ENCODE measurements at regions not wholly inside any gene's neighbourhood (a gene's known extent, or its start where the extent isn't known, plus 50 kb on each side); places are given as distances from the start of the nearest gene placed in this dataset.

DNA sequence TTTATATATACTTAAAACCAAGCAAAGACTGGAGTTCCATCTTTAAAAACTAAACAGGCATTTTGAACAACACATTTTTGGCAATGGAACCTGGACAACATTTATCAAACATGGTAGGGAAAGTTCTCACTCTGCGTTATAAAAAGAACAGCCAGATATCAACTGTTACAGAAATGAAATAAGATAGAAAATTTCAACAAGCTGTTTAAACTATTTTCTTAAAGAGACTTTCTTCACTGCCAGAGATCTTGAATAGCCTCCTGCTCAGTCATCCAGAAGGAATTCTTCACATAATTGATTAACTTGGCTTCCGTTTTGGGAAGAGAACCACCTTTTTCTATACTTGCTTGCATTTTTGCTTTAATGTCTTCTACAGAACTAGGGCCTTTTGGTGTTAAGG, 166.0 kb upstream of the PIK3C3 start:
- DNase-seq (ENCODE audit: low spot score): no peak
- no peak overlapping the region for H3K9ac ChIP-seq (ENCODE audit: low read depth in 1 of 2, low read length in 2 of 2)
- peaks cover 0 to 6% (median 0%) of the 10 kb centered on the region in 4 donors for H3K27me3 ChIP-seq (ENCODE audit: control insufficient read depth in 4 of 4, insufficient read depth in 4 of 4, low read length in 3 of 4)
- TF ChIP-seq SP1 (IDR thresholded peaks at IDR 0.05) (no peak), MAX (IDR thresholded peaks at IDR 0.05) (no peak), ATF3 (IDR thresholded peaks at IDR 0.05) (no peak), GABPA (IDR thresholded peaks at IDR 0.05 in 1 of 2, conservative IDR thresholded peaks at IDR 0.05 in 1 of 2) (no peak), TAF1 (conservative IDR thresholded peaks at IDR 0.05) (no peak), RXRA (IDR thresholded peaks at IDR 0.05) (no peak), EGR1 (IDR thresholded peaks at IDR 0.05; ENCODE audit: low read depth in 2 of 2) (no peak), NR2F2 (IDR thresholded peaks at IDR 0.05) (no peak), FOXA1 (IDR thresholded peaks at IDR 0.05) (no peak), YY1 (IDR thresholded peaks at IDR 0.05) (no peak), HNF4A (conservative IDR thresholded peaks at IDR 0.05) (no peak)
- TF ChIP-seq, protein P1, sequence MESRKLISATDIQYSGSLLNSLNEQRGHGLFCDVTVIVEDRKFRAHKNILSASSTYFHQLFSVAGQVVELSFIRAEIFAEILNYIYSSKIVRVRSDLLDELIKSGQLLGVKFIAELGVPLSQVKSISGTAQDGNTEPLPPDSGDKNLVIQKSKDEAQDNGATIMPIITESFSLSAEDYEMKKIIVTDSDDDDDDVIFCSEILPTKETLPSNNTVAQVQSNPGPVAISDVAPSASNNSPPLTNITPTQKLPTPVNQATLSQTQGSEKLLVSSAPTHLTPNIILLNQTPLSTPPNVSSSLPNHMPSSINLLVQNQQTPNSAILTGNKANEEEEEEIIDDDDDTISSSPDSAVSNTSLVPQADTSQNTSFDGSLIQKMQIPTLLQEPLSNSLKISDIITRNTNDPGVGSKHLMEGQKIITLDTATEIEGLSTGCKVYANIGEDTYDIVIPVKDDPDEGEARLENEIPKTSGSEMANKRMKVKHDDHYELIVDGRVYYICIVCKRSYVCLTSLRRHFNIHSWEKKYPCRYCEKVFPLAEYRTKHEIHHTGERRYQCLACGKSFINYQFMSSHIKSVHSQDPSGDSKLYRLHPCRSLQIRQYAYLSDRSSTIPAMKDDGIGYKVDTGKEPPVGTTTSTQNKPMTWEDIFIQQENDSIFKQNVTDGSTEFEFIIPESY (IDR thresholded peaks at IDR 0.05): no peak
- TF ChIP-seq, protein P2, sequence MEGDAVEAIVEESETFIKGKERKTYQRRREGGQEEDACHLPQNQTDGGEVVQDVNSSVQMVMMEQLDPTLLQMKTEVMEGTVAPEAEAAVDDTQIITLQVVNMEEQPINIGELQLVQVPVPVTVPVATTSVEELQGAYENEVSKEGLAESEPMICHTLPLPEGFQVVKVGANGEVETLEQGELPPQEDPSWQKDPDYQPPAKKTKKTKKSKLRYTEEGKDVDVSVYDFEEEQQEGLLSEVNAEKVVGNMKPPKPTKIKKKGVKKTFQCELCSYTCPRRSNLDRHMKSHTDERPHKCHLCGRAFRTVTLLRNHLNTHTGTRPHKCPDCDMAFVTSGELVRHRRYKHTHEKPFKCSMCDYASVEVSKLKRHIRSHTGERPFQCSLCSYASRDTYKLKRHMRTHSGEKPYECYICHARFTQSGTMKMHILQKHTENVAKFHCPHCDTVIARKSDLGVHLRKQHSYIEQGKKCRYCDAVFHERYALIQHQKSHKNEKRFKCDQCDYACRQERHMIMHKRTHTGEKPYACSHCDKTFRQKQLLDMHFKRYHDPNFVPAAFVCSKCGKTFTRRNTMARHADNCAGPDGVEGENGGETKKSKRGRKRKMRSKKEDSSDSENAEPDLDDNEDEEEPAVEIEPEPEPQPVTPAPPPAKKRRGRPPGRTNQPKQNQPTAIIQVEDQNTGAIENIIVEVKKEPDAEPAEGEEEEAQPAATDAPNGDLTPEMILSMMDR (IDR thresholded peaks at IDR 0.05; ENCODE audit: low read depth, low read length, missing input control): no peak
- no peaks in the 10 kb centered on the region for H3K4me1 ChIP-seq (ENCODE audit: control insufficient read depth in 4 of 4, insufficient read depth in 4 of 4, low read length in 3 of 4)
- WGBS: 76% methylated on average over 2 of the region's 2 CpGs
- H3K9me3 ChIP-seq (ENCODE audit: control insufficient read depth in 4 of 4, low read length in 3 of 4): no peaks in the 10 kb centered on the region
- H3K4me3 ChIP-seq (ENCODE audit: low read depth in 1 of 3, low read length in 3 of 3): no peak overlapping the region
- no peaks in the 10 kb centered on the region for H3K36me3 ChIP-seq (ENCODE audit: control insufficient read depth in 4 of 4, insufficient read depth in 3 of 4, low read depth in 1 of 4, low read length in 3 of 4)
- H3K27ac ChIP-seq (ENCODE audit: low read depth in 1 of 2, low read length in 2 of 2): no peak overlapping the region

DNA sequence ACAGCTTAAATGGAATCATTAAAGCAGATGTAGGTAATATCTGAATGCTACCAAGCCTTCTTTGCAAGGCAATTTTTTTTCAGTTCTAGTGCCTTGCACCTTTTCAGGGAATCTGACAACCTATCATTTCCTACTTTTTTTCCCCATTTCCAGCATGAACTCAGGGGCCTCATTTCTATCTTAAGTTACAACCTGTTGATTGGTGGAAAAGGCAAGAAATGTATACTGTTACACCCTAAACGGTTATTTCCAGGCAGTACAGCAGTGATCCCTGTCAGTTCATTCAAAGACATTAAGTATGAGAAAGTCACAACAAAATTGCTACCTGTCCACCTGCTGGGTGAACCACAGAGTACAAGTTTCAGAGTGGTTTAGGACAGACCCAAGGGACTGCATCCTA, 171.2 kb upstream of the PIK3C3 start:
- H3K4me1 ChIP-seq (ENCODE audit: control insufficient read depth in 4 of 4, insufficient read depth in 4 of 4, low read length in 3 of 4): no peaks in the 10 kb centered on the region
- no peaks in the 10 kb centered on the region for H3K9me3 ChIP-seq (ENCODE audit: control insufficient read depth in 4 of 4, low read length in 3 of 4)
- no peak for DNase-seq (ENCODE audit: low spot score)
- H3K27ac ChIP-seq (ENCODE audit: low read depth in 1 of 2, low read length in 2 of 2): no peak overlapping the region
- H3K4me3 ChIP-seq (ENCODE audit: low read depth in 1 of 3, low read length in 3 of 3): no peak overlapping the region
- WGBS: 57% methylated on average over 1 of the region's 1 CpG
- TF ChIP-seq EGR1 (IDR thresholded peaks at IDR 0.05; ENCODE audit: low read depth in 2 of 2): no peak
- no peak for TF ChIP-seq SP1 (IDR thresholded peaks at IDR 0.05)
- TF ChIP-seq FOXA2 (IDR thresholded peaks at IDR 0.05): no peak
- TF ChIP-seq RXRA (IDR thresholded peaks at IDR 0.05): no peak
- TF ChIP-seq, protein P3, sequence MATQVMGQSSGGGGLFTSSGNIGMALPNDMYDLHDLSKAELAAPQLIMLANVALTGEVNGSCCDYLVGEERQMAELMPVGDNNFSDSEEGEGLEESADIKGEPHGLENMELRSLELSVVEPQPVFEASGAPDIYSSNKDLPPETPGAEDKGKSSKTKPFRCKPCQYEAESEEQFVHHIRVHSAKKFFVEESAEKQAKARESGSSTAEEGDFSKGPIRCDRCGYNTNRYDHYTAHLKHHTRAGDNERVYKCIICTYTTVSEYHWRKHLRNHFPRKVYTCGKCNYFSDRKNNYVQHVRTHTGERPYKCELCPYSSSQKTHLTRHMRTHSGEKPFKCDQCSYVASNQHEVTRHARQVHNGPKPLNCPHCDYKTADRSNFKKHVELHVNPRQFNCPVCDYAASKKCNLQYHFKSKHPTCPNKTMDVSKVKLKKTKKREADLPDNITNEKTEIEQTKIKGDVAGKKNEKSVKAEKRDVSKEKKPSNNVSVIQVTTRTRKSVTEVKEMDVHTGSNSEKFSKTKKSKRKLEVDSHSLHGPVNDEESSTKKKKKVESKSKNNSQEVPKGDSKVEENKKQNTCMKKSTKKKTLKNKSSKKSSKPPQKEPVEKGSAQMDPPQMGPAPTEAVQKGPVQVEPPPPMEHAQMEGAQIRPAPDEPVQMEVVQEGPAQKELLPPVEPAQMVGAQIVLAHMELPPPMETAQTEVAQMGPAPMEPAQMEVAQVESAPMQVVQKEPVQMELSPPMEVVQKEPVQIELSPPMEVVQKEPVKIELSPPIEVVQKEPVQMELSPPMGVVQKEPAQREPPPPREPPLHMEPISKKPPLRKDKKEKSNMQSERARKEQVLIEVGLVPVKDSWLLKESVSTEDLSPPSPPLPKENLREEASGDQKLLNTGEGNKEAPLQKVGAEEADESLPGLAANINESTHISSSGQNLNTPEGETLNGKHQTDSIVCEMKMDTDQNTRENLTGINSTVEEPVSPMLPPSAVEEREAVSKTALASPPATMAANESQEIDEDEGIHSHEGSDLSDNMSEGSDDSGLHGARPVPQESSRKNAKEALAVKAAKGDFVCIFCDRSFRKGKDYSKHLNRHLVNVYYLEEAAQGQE (IDR thresholded peaks at IDR 0.05): no peak
- no peak for TF ChIP-seq GABPA (IDR thresholded peaks at IDR 0.05 in 1 of 2, conservative IDR thresholded peaks at IDR 0.05 in 1 of 2)
- no peak for TF ChIP-seq ATF3 (IDR thresholded peaks at IDR 0.05)
- H3K9ac ChIP-seq (ENCODE audit: low read depth in 1 of 2, low read length in 2 of 2): no peak overlapping the region
- H3K36me3 ChIP-seq (ENCODE audit: control insufficient read depth in 4 of 4, insufficient read depth in 3 of 4, low read depth in 1 of 4, low read length in 3 of 4): no peaks in the 10 kb centered on the region
- peaks cover 0 to 6% (median 0%) of the 10 kb centered on the region in 4 donors for H3K27me3 ChIP-seq (ENCODE audit: control insufficient read depth in 4 of 4, insufficient read depth in 4 of 4, low read length in 3 of 4)

Measured in liver (tissue), 8 donors.